ENCODE measurements at regions not wholly inside any gene's neighbourhood (a gene's known extent, or its start where the extent isn't known, plus 50 kb on each side); places are given as distances from the start of the nearest gene placed in this dataset.

- TF ChIP-seq CTCF (IDR thresholded peaks at IDR 0.05) (no peak), EZH2 (IDR thresholded peaks at IDR 0.05; ENCODE audit: borderline replicate concordance, insufficient read depth, low read depth, low read length, poor library complexity, severe bottlenecking) (no peak)
Measured at GRCh38 chr20:40899344-40899743, 129.3 kb upstream of the TOP1 start.

Data from B cell (primary cell).